Upper lobe of left lung (tissue), 6 donors: ENCODE measurements at regions not wholly inside any gene's neighbourhood (a gene's known extent, or its start where the extent isn't known, plus 50 kb on each side); places are given as distances from the start of the nearest gene placed in this dataset.

Experiments used
- ATAC-seq, 2 donors: fragments of 200-7000 bp; cut with Tn5 transposase; one replicate each; pipeline ENCODE4 v1.9.1; 2022; ENCODE audit warnings: mild to moderate bottlenecking in 2 of 2, moderate library complexity in 2 of 2; ENCODE audit not compliant: low FRiP score in 2 of 2
- DNase-seq, 2 donors: peaks; one replicate each; pipeline ENCODE4 v3.0.0-alpha.2; 2019 to 2020
- H3K27ac ChIP-seq, 4 donors: fragments of 200-600 bp; sonication (generic); one replicate each; pipeline ENCODE4 v1.5.1; 2016 to 2019
- H3K27me3 ChIP-seq, 4 donors: fragments of 200-600 bp; sonication (generic); one replicate each; pipeline ENCODE4 v1.5.1; 2017 to 2019
- H3K36me3 ChIP-seq, 4 donors: fragments of 200-600 bp; sonication (generic); one replicate each; pipeline ENCODE4 v1.5.1; 2016 to 2019
- H3K4me1 ChIP-seq, 4 donors: fragments of 200-600 bp; sonication (generic); one replicate each; pipeline ENCODE4 v1.5.1; 2018 to 2019
- H3K4me3 ChIP-seq, 4 donors: fragments of 200-600 bp; sonication (generic); one replicate each; pipeline ENCODE4 v1.5.1; 2017 to 2019; ENCODE audit warnings: mild to moderate bottlenecking in 2 of 4, moderate library complexity in 1 of 4
- H3K9me3 ChIP-seq, 4 donors: fragments of 200-600 bp; sonication (generic); one replicate each; pipeline ENCODE4 v1.5.1; 2018 to 2019
- CTCF ChIP-seq, 6 experiments: fragments of 450-650 bp in 4 of 6; fragments of 200-600 bp in 2 of 6; sonication (generic) in 2 of 6; IDR thresholded peaks; one replicate each; pipeline ENCODE4 v1.5.1; 2016 to 2019; ENCODE audit warnings: antibody characterized with exemption in 6 of 6
- EP300 ChIP-seq, 4 donors: sonication (generic); formaldehyde crosslinking; IDR thresholded peaks; one replicate each; pipeline ENCODE4 v1.5.1; 2017; ENCODE audit warnings: antibody characterized with exemption in 4 of 4, control low read depth in 2 of 4
- POLR2A ChIP-seq, 4 donors: fragments of 450-650 bp; IDR thresholded peaks; one replicate each; pipeline ENCODE4 v1.5.1; 2016 to 2017; ENCODE audit warnings: antibody characterized with exemption in 4 of 4, mild to moderate bottlenecking in 2 of 4
- POLR2AphosphoS5 ChIP-seq, 2 donors: sonication (generic); formaldehyde crosslinking; IDR thresholded peaks; one replicate each; pipeline ENCODE4 v1.5.1; 2017; ENCODE audit warnings: antibody characterized with exemption in 2 of 2
- WGBS, 2 donors: methylation state at CpG; one replicate each; pipeline ENCODE4 v1.1.5; 2017 to 2018; 5-methylcytosine and 5-hydroxymethylcytosine counted together
- donor health status: DM: no; HTN: no; CAD: no; lungs with moderate emphysema.
- donor health status: DM: no; HTN: yes; CAD: no; lungs with severe emphysema.

GRCh38 chr2:174664084-174664759, 66.6 kb upstream of the WIPF1 start:
- Histone ChIP-seq H3K4me3 (no peak overlapping the region), H3K27me3 (no peaks in the 10 kb centered on the region), H3K9me3 (no peaks in the 10 kb centered on the region), H3K4me1 (peaks cover 16 to 42% (median 19%) of the 10 kb centered on the region in 4 donors), H3K36me3 (no peaks in the 10 kb centered on the region), H3K27ac (peak overlapping the region in 2 of 4 donors; percentile 19 to 53)
- no peak for DNase-seq
- ATAC-seq: no peak
- 91% methylated on average over 7 of the region's 7 CpGs for WGBS, 2 donors
- TF ChIP-seq CTCF (IDR thresholded peaks at IDR 0.05) (no peak), EP300 (IDR thresholded peaks at IDR 0.05) (no peak), POLR2A (IDR thresholded peaks at IDR 0.05) (no peak), POLR2AphosphoS5 (IDR thresholded peaks at IDR 0.05) (no peak)

GRCh38 chr2:174663550-174663949, 65.9 kb upstream of the WIPF1 start:
- Histone ChIP-seq H3K36me3 (no peaks in the 10 kb centered on the region), H3K27me3 (no peaks in the 10 kb centered on the region), H3K4me1 (peaks cover 16 to 42% (median 19%) of the 10 kb centered on the region in 4 donors), H3K4me3 (no peak overlapping the region), H3K27ac (peak overlapping the region in 2 of 4 donors; percentile 19 to 53), H3K9me3 (no peaks in the 10 kb centered on the region)
- WGBS, 2 donors: 67 to 68% methylated on average over 7 of the region's 7 CpGs
- ATAC-seq: peak in 1 of 2 donors; percentile 77
- DNase-seq: no peak
- no peak for TF ChIP-seq CTCF (IDR thresholded peaks at IDR 0.05)

GRCh38 chr2:174662859-174663258, 65.3 kb upstream of the WIPF1 start:
- peaks cover 16 to 39% (median 18%) of the 10 kb centered on the region in 4 donors for H3K4me1 ChIP-seq
- H3K27ac ChIP-seq: peak overlapping the region in 2 of 4 donors; percentile 19 to 53
- no peak for DNase-seq
- 65 to 69% methylated on average over 3 of the region's 3 CpGs for WGBS, 2 donors
- H3K36me3 ChIP-seq: no peaks in the 10 kb centered on the region
- ATAC-seq: no peak
- no peak for TF ChIP-seq POLR2A (IDR thresholded peaks at IDR 0.05)
- no peak for TF ChIP-seq CTCF (IDR thresholded peaks at IDR 0.05)
- no peak for TF ChIP-seq POLR2AphosphoS5 (IDR thresholded peaks at IDR 0.05)
- H3K27me3 ChIP-seq: no peaks in the 10 kb centered on the region
- no peak overlapping the region for H3K4me3 ChIP-seq
- H3K9me3 ChIP-seq: no peaks in the 10 kb centered on the region

GRCh38 chr2:174662459-174662858, 64.9 kb upstream of the WIPF1 start:
- H3K27me3 ChIP-seq: no peaks in the 10 kb centered on the region
- DNase-seq: no peak
- H3K36me3 ChIP-seq: no peaks in the 10 kb centered on the region
- 66 to 73% methylated on average over 3 of the region's 3 CpGs for WGBS, 2 donors
- TF ChIP-seq EP300 (IDR thresholded peaks at IDR 0.05) (no peak), CTCF (IDR thresholded peaks at IDR 0.05) (no peak), POLR2AphosphoS5 (IDR thresholded peaks at IDR 0.05) (no peak), POLR2A (IDR thresholded peaks at IDR 0.05) (no peak)
- H3K27ac ChIP-seq: no peak overlapping the region
- H3K4me3 ChIP-seq: no peak overlapping the region
- H3K9me3 ChIP-seq: no peaks in the 10 kb centered on the region
- peaks cover 15 to 35% (median 16%) of the 10 kb centered on the region in 4 donors for H3K4me1 ChIP-seq
- ATAC-seq: peak in 1 of 2 donors; percentile 35
